C4-2B (cell line): ENCODE measurements at regions not wholly inside any gene's neighbourhood (a gene's known extent, or its start where the extent isn't known, plus 50 kb on each side); places are given as distances from the start of the nearest gene placed in this dataset.

ENCODE experiments used
- CTCF ChIP-seq: fragments of 450-650 bp; conservative IDR thresholded peaks from 2 replicates; pipeline ENCODE4 v1.5.1; 2017; ENCODE audit warnings: mild to moderate bottlenecking
- ZFX ChIP-seq: fragments of 450-650 bp; IDR thresholded peaks from 2 replicates; pipeline ENCODE4 v1.6.1; 2017

- no peak for TF ChIP-seq CTCF
- no peak for TF ChIP-seq ZFX
Observed at GRCh38 chr3:22735373-22735772, 467.8 kb upstream of the UBE2E2 start.
